Activated naive CD4-positive, alpha-beta T cell treated with anti-CD3 and anti-CD28 coated beads for 36 hours (primary cell): ENCODE measurements at regions not wholly inside any gene's neighbourhood (a gene's known extent, or its start where the extent isn't known, plus 50 kb on each side); places are given as distances from the start of the nearest gene placed in this dataset.

Experiments used
- CTCF ChIA-PET: fragments of 350-600 bp; sonication (Branson Sonifier 250); formaldehyde crosslinking; loops from one replicate; lab custom pipeline; 2021; ENCODE audit warnings: antibody characterized with exemption; lab: Charles Lee
- DNase-seq: peaks from one replicate; pipeline ENCODE4 v3.0.0-alpha.2; 2020
- H3K27ac Mint-ChIP-seq: one replicate; pipeline ENCODE4 v1.8.0; 2021; ENCODE audit warnings: mild to moderate bottlenecking, mixed read lengths
- H3K27me3 Mint-ChIP-seq: one replicate; pipeline ENCODE4 v1.8.0; 2021; ENCODE audit warnings: low read depth, mixed read lengths
- H3K36me3 Mint-ChIP-seq: one replicate; pipeline ENCODE4 v1.8.0; 2021; ENCODE audit warnings: low read depth, mixed read lengths
- H3K4me1 Mint-ChIP-seq: one replicate; pipeline ENCODE4 v1.8.0; 2021; ENCODE audit warnings: low read depth, mixed read lengths
- H3K4me3 Mint-ChIP-seq: one replicate; pipeline ENCODE4 v1.8.0; 2021; ENCODE audit warnings: mild to moderate bottlenecking, moderate library complexity, mixed read lengths
- H3K9me3 Mint-ChIP-seq: one replicate; pipeline ENCODE4 v1.8.0; 2021; ENCODE audit warnings: mixed read lengths
- intact Hi-C: fragments of 100-400 bp; cut with micrococcal nuclease; formaldehyde crosslinking; loops from one replicate; pipeline ENCODE4 v1.15.1; 2023

GRCh38 chr7:10863476-10863875 lies 110.2 kb upstream of the PHF14 start:
- no peak overlapping the region for H3K4me3 Mint-ChIP-seq
- H3K27ac Mint-ChIP-seq = no peak overlapping the region
- H3K27me3 Mint-ChIP-seq = peaks cover 5% of the 10 kb centered on the region
- H3K9me3 Mint-ChIP-seq = no peaks in the 10 kb centered on the region
- no peaks in the 10 kb centered on the region for H3K36me3 Mint-ChIP-seq
- CTCF ChIA-PET = interaction anchor here (0.6 kb wide), 1 partner anchor 38 kb away, joined by 5 read pairs; no protein-coding TSS in a partner anchor
- no peak for DNase-seq
- intact Hi-C loops = no loop called here
- H3K4me1 Mint-ChIP-seq = no peaks in the 10 kb centered on the region

GRCh38 chr7:10874666-10875065 lies 99.0 kb upstream of the PHF14 start:
- DNase-seq = no peak
- Mint-ChIP-seq H3K27ac (no peak overlapping the region), H3K36me3 (no peaks in the 10 kb centered on the region), H3K27me3 (peaks cover 18% of the 10 kb centered on the region), H3K9me3 (peaks cover 6% of the 10 kb centered on the region), H3K4me1 (no peaks in the 10 kb centered on the region), H3K4me3 (no peak overlapping the region)
- CTCF ChIA-PET = no interaction called here
- intact Hi-C loops = no loop called here

- no peak overlapping the region for H3K4me3 Mint-ChIP-seq
- intact Hi-C loops = no loop called here
- CTCF ChIA-PET = no interaction called here
- H3K27me3 Mint-ChIP-seq = peaks cover 18% of the 10 kb centered on the region
- no peaks in the 10 kb centered on the region for H3K36me3 Mint-ChIP-seq
- no peaks in the 10 kb centered on the region for H3K4me1 Mint-ChIP-seq
- H3K9me3 Mint-ChIP-seq = peaks cover 6% of the 10 kb centered on the region
- H3K27ac Mint-ChIP-seq = no peak overlapping the region
- DNase-seq = no peak
Measured at GRCh38 chr7:10875080-10875479, 98.6 kb upstream of the PHF14 start.

- DNase-seq = peak; percentile 8
- Mint-ChIP-seq H3K27ac (no peak overlapping the region), H3K9me3 (no peaks in the 10 kb centered on the region), H3K36me3 (no peaks in the 10 kb centered on the region), H3K4me1 (peaks cover 10% of the 10 kb centered on the region), H3K27me3 (no peaks in the 10 kb centered on the region), H3K4me3 (no peak overlapping the region)
- intact Hi-C loops = loop anchor here (1.0 to 10.0 kb wide), 5 partner anchors 252 to 477 kb away; no protein-coding TSS in a partner anchor
- CTCF ChIA-PET = interaction anchor here (0.7 to 2.2 kb wide), 5 partner anchors 10 to 399 kb away, joined by 3 to 8 read pairs (median 3); no protein-coding TSS in a partner anchor
Measured at GRCh38 chr7:10888861-10889260, 84.8 kb upstream of the PHF14 start.

GRCh38 chr7:10889266-10889898 lies 84.3 kb upstream of the PHF14 start:
- no peak overlapping the region for H3K4me3 Mint-ChIP-seq
- intact Hi-C loops = loop anchor here (1.0 to 10.0 kb wide), 5 partner anchors 252 to 477 kb away; no protein-coding TSS in a partner anchor
- no peaks in the 10 kb centered on the region for H3K27me3 Mint-ChIP-seq
- CTCF ChIA-PET = interaction anchor here (0.7 to 2.2 kb wide), 6 partner anchors 11 to 400 kb away, joined by 3 to 8 read pairs (median 3); no protein-coding TSS in a partner anchor
- no peaks in the 10 kb centered on the region for H3K36me3 Mint-ChIP-seq
- H3K4me1 Mint-ChIP-seq = peaks cover 10% of the 10 kb centered on the region
- H3K9me3 Mint-ChIP-seq = no peaks in the 10 kb centered on the region
- no peak overlapping the region for H3K27ac Mint-ChIP-seq
- DNase-seq = peak; percentile 57

- Mint-ChIP-seq H3K36me3 (no peaks in the 10 kb centered on the region), H3K4me3 (no peak overlapping the region), H3K27me3 (no peaks in the 10 kb centered on the region), H3K27ac (no peak overlapping the region), H3K9me3 (peaks cover 3% of the 10 kb centered on the region), H3K4me1 (no peaks in the 10 kb centered on the region)
- CTCF ChIA-PET = no interaction called here
- intact Hi-C loops = no loop called here
- no peak for DNase-seq
Measured at GRCh38 chr7:10908600-10908999, 65.1 kb upstream of the PHF14 start.

- intact Hi-C loops = no loop called here
- Mint-ChIP-seq H3K27ac (no peak overlapping the region), H3K9me3 (peaks cover 3% of the 10 kb centered on the region), H3K4me3 (no peak overlapping the region), H3K27me3 (peaks cover 5% of the 10 kb centered on the region), H3K36me3 (no peaks in the 10 kb centered on the region), H3K4me1 (no peaks in the 10 kb centered on the region)
- DNase-seq = no peak
- CTCF ChIA-PET = no interaction called here
Measured at GRCh38 chr7:10910447-10910846, 63.2 kb upstream of the PHF14 start.

GRCh38 chr7:10912077-10912476 lies 61.6 kb upstream of the PHF14 start:
- DNase-seq = no peak
- Mint-ChIP-seq H3K9me3 (peaks cover 3% of the 10 kb centered on the region), H3K36me3 (no peaks in the 10 kb centered on the region), H3K27me3 (peaks cover 5% of the 10 kb centered on the region), H3K4me3 (no peak overlapping the region), H3K27ac (no peak overlapping the region), H3K4me1 (no peaks in the 10 kb centered on the region)
- CTCF ChIA-PET = no interaction called here
- intact Hi-C loops = no loop called here

GRCh38 chr7:10913457-10913856 lies 60.2 kb upstream of the PHF14 start:
- Mint-ChIP-seq H3K27me3 (peaks cover 10% of the 10 kb centered on the region), H3K36me3 (no peaks in the 10 kb centered on the region), H3K4me1 (no peaks in the 10 kb centered on the region), H3K27ac (no peak overlapping the region), H3K4me3 (no peak overlapping the region), H3K9me3 (peaks cover 3% of the 10 kb centered on the region)
- CTCF ChIA-PET = no interaction called here
- no peak for DNase-seq
- intact Hi-C loops = no loop called here

- Mint-ChIP-seq H3K4me3 (no peak overlapping the region), H3K4me1 (no peaks in the 10 kb centered on the region), H3K27ac (no peak overlapping the region), H3K27me3 (peaks cover 10% of the 10 kb centered on the region), H3K36me3 (no peaks in the 10 kb centered on the region), H3K9me3 (no peaks in the 10 kb centered on the region)
- CTCF ChIA-PET = interaction anchor here (1.2 kb wide), 1 partner anchor 9 kb away, joined by 4 read pairs; no protein-coding TSS in a partner anchor
- intact Hi-C loops = no loop called here
- no peak for DNase-seq
Measured at GRCh38 chr7:10918093-10918590, 55.5 kb upstream of the PHF14 start.

GRCh38 chr7:10919923-10920322 lies 53.7 kb upstream of the PHF14 start:
- Mint-ChIP-seq H3K36me3 (no peaks in the 10 kb centered on the region), H3K27ac (no peak overlapping the region), H3K9me3 (no peaks in the 10 kb centered on the region), H3K4me3 (no peak overlapping the region), H3K4me1 (no peaks in the 10 kb centered on the region), H3K27me3 (peaks cover 4% of the 10 kb centered on the region)
- CTCF ChIA-PET = no interaction called here
- intact Hi-C loops = no loop called here
- no peak for DNase-seq
